ELR (cell line): ENCODE measurements at regions not wholly inside any gene's neighbourhood (a gene's known extent, or its start where the extent isn't known, plus 50 kb on each side); places are given as distances from the start of the nearest gene placed in this dataset.
"Not testable (repeated sequence)": the region's sequence is repeated elsewhere in the genome, so short reads cannot be mapped to it uniquely, and the experiment has no call there.

Source experiments
- DNase-seq: peaks from one replicate; pipeline ENCODE4 v3.0.0-alpha.2; 2015; ENCODE audit warnings: low read depth

- DNase-seq, result not testable (repeated sequence)
Observed at GRCh38 chr1:189755100-189755499, 722.6 kb downstream of the BRINP3 start.

DNA sequence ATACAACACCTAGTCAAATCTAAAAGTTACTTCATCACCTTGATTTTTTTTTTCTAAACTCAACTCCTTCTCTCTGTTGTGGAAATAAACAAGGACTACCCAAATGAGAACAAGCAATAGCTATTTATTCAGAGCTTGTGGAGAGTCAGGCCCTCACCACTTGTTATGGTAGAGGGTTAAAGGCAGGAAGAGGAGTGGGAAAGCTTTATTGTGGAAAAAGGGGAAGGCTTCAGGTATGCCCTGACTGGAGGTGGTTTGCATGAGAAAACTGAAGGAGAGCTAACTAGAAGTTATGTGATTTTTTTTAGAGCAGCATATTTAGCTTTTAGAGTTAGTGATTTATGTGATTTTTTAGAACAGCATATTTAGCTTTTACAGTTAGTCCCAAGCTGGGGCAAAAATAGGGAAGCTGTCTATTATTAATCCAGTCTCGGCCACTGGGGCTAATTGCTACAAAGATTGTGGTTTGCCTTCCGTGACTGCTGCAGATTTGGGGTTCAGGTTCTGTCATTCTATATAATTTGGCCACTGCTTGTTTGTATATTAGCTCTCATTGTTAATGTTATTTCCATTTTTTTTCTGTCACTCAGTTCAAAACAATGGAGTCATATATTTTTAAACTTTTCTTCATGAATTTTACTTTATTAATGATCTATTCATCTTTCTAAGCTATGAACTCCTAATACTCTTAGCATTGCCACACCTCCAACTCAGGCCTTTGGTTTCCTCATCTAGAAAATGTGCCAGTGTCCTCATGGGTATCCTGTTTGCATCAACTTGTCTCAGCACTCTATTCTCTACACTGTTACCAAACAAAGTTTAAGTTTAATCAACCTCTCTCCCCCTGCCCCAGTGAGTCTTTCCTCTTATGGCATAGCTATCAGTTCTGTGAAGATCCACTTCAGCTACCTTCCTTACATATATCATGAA lies 713.0 kb downstream of the BRINP3 start:
- no peak for DNase-seq

- DNase-seq, result peak; percentile 20
Observed at GRCh38 chr1:189769448-189769847, 708.2 kb downstream of the BRINP3 start.

DNA sequence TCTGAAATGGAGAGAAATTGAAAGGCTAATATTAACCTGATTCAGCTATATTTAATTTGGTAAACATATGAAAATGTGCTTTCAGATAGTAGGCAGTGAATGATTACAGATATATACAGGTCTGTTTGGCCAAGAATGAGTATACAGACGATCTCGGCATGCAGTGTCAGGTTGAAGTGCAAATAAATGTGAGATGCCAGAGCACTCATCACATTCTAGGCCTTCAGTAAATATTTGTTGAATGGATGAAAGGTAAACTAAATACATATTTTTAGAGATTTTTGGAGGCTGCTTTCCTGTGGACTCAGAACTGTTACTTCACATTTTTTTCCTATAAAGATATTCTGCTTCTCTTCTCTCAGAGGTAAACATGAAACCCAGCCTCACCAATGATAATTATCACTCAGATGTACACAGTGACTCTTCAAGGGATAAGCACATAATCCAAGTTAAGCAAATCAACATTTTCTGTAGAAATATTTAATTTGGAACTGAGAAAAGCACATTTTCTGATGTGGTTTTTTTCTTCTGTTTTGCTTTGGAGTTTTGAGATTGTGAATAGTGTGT lies 702.9 kb downstream of the BRINP3 start:
- no peak for DNase-seq

GRCh38 chr1:189775343-189775742 lies 702.3 kb downstream of the BRINP3 start:
- DNase-seq, result peak; percentile 82

GRCh38 chr1:189779034-189779433 lies 698.6 kb downstream of the BRINP3 start:
- no peak for DNase-seq

- DNase-seq, result no peak
Observed at GRCh38 chr1:189782295-189782694, 695.4 kb downstream of the BRINP3 start.

- DNase-seq, result no peak
Observed at GRCh38 chr1:189783456-189783855, 694.2 kb downstream of the BRINP3 start.

DNA sequence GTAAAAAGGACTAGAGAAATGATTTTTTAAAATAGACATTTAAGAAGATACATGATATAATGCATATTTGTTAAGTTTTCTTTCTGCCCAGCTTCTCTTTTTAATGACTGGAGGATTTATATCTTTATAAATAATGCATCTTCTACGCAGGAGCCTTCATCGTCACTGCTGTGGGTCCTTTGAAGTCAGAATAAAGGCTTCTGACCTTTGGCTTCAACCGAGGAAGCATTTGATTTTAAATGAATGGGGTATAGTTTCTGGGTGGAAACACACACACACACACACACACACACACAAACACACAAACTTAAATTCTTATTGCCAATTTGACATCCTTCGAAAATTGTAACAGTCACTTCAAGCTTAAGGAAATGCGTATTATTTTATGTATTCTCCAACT lies 690.9 kb downstream of the BRINP3 start:
- DNase-seq, result no peak

GRCh38 chr1:189787201-189787600 lies 690.5 kb downstream of the BRINP3 start:
- DNase-seq, result no peak

GRCh38 chr1:189790335-189790734 lies 687.3 kb downstream of the BRINP3 start:
- no peak for DNase-seq

DNA sequence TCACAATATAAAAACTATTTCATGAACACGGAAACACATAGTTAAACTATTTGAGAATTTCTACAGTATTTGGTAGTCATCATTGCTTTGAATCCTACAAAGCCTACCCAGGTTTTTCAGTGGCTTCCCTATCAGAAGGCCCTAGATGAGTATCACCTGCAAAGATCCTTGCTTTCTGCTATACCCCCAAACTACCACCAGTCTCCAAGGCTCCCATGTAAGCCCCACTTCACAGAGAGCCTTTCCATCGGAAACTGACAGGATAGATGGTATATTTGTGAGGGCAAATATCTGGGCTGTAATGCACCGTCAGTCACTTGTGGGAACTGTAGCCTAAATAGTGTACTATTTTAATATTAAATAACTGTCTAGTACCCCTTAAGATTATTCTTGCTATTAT lies 674.3 kb downstream of the BRINP3 start:
- peak; percentile 10 for DNase-seq

GRCh38 chr1:189804352-189804751 lies 673.3 kb downstream of the BRINP3 start:
- DNase-seq, result no peak

- peak; percentile 36 for DNase-seq
Observed at GRCh38 chr1:189805735-189806134, 671.9 kb downstream of the BRINP3 start.

DNA sequence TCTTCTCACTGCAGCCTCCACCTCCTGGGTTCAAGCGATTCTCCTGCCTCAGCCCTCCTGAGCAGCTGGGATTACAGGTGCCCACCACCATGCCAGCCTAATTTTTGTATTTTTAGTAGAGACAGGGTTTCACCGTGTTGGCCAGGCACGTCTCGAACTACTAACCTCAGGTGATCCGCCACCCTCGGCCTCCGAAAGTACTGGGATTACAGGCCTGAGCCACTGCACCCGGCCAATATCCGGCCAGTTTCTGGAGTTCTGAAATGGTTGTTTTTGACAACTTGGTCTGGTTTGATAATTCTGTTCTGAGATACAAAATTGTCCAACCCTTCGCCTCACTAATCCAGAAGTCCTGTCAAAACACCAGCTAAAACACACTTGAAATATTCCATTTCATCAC lies 667.0 kb downstream of the BRINP3 start:
- DNase-seq, result not testable (repeated sequence)

DNA sequence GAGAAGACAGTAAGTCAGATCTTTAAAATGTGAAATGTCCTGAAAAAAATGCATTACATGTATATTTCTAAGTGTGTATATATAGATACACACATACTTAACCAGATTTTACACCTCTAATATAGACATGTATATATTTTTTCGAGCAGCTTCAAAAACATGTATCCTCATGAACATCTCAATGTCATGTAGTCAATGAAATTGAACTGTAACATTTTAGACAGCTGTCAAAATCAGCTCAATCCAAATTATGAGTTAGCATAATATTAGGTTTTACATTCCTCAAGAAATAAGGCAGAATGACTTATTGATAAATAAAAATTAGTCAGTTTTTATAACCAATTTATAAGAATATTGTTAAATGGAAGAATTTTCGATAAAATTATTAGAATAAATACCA lies 665.7 kb downstream of the BRINP3 start:
- DNase-seq, result no peak

- DNase-seq, result no peak
Observed at GRCh38 chr1:189816558-189816957, 661.1 kb downstream of the BRINP3 start.

- no peak for DNase-seq
Observed at GRCh38 chr1:189819751-189820150, 657.9 kb downstream of the BRINP3 start.

GRCh38 chr1:189821833-189822232 lies 655.8 kb downstream of the BRINP3 start:
- no peak for DNase-seq

DNA sequence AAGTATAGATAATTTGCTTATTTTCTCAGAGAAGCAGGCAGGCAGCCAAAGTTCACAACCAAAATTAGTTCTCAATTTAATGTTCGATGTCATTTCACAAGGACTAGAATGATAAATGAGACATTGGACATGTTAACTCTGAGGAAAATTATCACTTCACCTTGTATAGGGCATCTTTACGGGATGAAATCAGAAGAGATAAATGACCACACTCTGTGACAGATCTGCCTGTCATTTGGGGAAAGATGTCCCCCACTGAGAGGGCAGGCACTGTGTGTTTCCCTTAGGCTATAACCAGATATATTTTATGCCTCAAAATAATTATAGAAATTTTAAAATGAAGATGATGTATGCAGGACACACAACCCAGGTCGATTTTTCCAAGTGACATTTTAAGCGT lies 642.9 kb downstream of the BRINP3 start:
- DNase-seq, result no peak

- no peak for DNase-seq
Observed at GRCh38 chr1:189847613-189848012, 630.1 kb downstream of the BRINP3 start.

DNA sequence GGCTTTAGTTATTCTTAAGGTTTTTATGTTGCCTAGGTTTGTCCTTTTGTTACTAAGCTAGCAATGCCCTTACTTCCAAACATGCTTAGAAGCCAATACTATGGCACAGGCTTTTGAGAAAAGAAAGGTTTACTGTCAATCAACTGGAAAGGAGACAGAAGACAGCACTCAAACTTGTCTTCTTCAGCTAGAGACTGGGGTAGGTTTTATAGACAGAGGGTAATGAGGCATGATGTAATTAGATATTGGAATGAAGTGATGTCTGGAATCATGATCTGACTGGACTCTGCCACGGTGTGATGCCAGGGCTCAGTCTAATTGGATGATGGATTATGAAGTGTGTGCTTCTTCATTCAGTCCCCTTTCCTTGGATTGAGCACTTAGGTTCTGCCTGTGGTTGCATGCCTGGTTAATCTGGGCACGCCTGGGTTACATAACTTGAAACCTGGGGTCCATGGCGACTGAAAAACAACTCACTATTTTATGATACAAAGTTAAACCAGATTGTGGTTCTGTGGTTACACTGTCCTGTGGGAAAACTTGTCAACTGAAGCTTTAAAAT lies 625.8 kb downstream of the BRINP3 start:
- DNase-seq, result no peak

- no peak for DNase-seq
Observed at GRCh38 chr1:189859385-189859977, 618.2 kb downstream of the BRINP3 start.
